Activated CD4-positive, alpha-beta T cell treated with anti-CD3 and anti-CD28 coated beads, Interleukin-10, Interleukin-2, amounts not matched to agents 100 ng/mL and 50 ng/mL, durations not matched to agents 16 hours and 8 hours (primary cell): ENCODE measurements at regions not wholly inside any gene's neighbourhood (a gene's known extent, or its start where the extent isn't known, plus 50 kb on each side); places are given as distances from the start of the nearest gene placed in this dataset.
"Not testable (repeated sequence)": the region's sequence is repeated elsewhere in the genome, so short reads cannot be mapped to it uniquely, and the experiment has no call there.

Experiments used
- DNase-seq: peaks from one replicate; pipeline ENCODE4 v3.0.0-alpha.2; 2020

GRCh38 chr14:25843481-25844470 lies 754.1 kb downstream of the NOVA1 start:
- no peak for DNase-seq

- DNase-seq, result no peak
Observed at GRCh38 chr14:25841226-25841625, 756.6 kb downstream of the NOVA1 start.

GRCh38 chr14:25837551-25837965 lies 760.3 kb downstream of the NOVA1 start:
- DNase-seq, result no peak

- no peak for DNase-seq
Observed at GRCh38 chr14:25836636-25837035, 761.2 kb downstream of the NOVA1 start.

GRCh38 chr14:25833341-25834126 lies 764.3 kb downstream of the NOVA1 start:
- DNase-seq, result peak; percentile 16

GRCh38 chr14:25832585-25832984 lies 765.2 kb downstream of the NOVA1 start:
- no peak for DNase-seq

GRCh38 chr14:25828562-25828961 lies 769.3 kb downstream of the NOVA1 start:
- DNase-seq, result no peak

GRCh38 chr14:25826105-25826504 lies 771.7 kb downstream of the NOVA1 start:
- no peak for DNase-seq

GRCh38 chr14:25820368-25820767 lies 770.4 kb upstream of the STXBP6 start:
- no peak for DNase-seq

GRCh38 chr14:25814622-25815021 lies 764.7 kb upstream of the STXBP6 start:
- DNase-seq, result not testable (repeated sequence)

GRCh38 chr14:25803386-25804018 lies 753.6 kb upstream of the STXBP6 start:
- DNase-seq, result no peak

- no peak for DNase-seq
Observed at GRCh38 chr14:25800841-25801240, 750.9 kb upstream of the STXBP6 start.

GRCh38 chr14:25788252-25788651 lies 738.3 kb upstream of the STXBP6 start:
- no peak for DNase-seq

- no peak for DNase-seq
Observed at GRCh38 chr14:25765909-25766308, 716.0 kb upstream of the STXBP6 start.

GRCh38 chr14:25759920-25760655 lies 710.1 kb upstream of the STXBP6 start:
- DNase-seq, result no peak

GRCh38 chr14:25759256-25759655 lies 709.3 kb upstream of the STXBP6 start:
- no peak for DNase-seq

GRCh38 chr14:25757364-25757763 lies 707.4 kb upstream of the STXBP6 start:
- DNase-seq, result no peak

GRCh38 chr14:25756876-25757275 lies 706.9 kb upstream of the STXBP6 start:
- no peak for DNase-seq

- DNase-seq, result no peak
Observed at GRCh38 chr14:25753130-25753529, 703.2 kb upstream of the STXBP6 start.

- DNase-seq, result no peak
Observed at GRCh38 chr14:25750436-25750835, 700.5 kb upstream of the STXBP6 start.
